ENCODE measurements at regions not wholly inside any gene's neighbourhood (a gene's known extent, or its start where the extent isn't known, plus 50 kb on each side); places are given as distances from the start of the nearest gene placed in this dataset.

GRCh38 chr2:8494151-8494550 is 187.7 kb upstream of the ID2 start:
- TF ChIP-seq SUZ12 (IDR thresholded peaks at IDR 0.05; ENCODE audit: extremely low read depth, insufficient read depth, insufficient read length) (no peak), YY1 (IDR thresholded peaks at IDR 0.05; ENCODE audit: insufficient read depth, insufficient read length) (no peak)

Measured in NT2/D1 (cell line).